Stimulated activated effector memory CD8-positive, alpha-beta T cell treated with anti-CD3 and anti-CD28 coated beads, Interleukin-12 subunit alpha, Interleukin-12 subunit beta, amount 100 ng/mL, for 72 hours (primary cell): ENCODE measurements at regions not wholly inside any gene's neighbourhood (a gene's known extent, or its start where the extent isn't known, plus 50 kb on each side); places are given as distances from the start of the nearest gene placed in this dataset.
"Not testable (repeated sequence)": the region's sequence is repeated elsewhere in the genome, so short reads cannot be mapped to it uniquely, and the experiment has no call there.

Experiments used
- ATAC-seq: fragments of 150-1000 bp; cut with Tn5 transposase; 2 replicates; pipeline ENCODE4 v1.10.0; 2021
- DNase-seq, 2 donors: peaks; one replicate each; pipeline ENCODE4 v3.0.0; 2021 to 2022; ENCODE audit warnings: low spot score in 2 of 2
- H3K27ac Mint-ChIP-seq: one replicate; pipeline ENCODE4 v1.8.0; 2022; ENCODE audit warnings: mild to moderate bottlenecking, mixed read lengths
- H3K36me3 Mint-ChIP-seq: one replicate; pipeline ENCODE4 v1.8.0; 2022; ENCODE audit warnings: mild to moderate bottlenecking, mixed read lengths
- H3K4me1 Mint-ChIP-seq: one replicate; pipeline ENCODE4 v1.8.0; 2022; ENCODE audit warnings: mixed read lengths
- H3K4me3 Mint-ChIP-seq: one replicate; pipeline ENCODE4 v1.8.0; 2022; ENCODE audit warnings: mild to moderate bottlenecking, mixed read lengths
- H3K9me3 Mint-ChIP-seq: one replicate; pipeline ENCODE4 v1.8.0; 2022; ENCODE audit warnings: mixed read lengths

DNA sequence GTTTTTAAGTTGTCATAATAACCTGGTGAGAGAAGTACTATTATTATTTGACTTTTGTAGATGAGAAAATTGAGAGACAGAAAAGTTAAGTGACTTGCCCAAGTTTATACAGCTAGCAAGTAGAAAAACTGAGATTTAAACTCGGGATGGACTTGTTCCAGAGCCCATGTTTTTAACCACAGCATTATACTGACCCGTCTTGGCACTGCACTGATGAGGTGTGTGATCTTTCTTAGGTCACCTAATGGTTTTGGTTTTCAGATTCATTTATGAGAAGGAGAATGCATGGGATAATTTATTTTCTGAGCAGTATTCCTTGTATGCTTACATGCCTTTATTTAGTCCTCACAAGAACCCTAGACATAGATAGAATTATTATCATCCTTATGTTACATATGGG lies 201.8 kb upstream of the CDKN2B start:
- Mint-ChIP-seq H3K4me3 (no peak overlapping the region), H3K9me3 (no peaks in the 10 kb centered on the region), H3K27ac (no peak overlapping the region), H3K36me3 (no peaks in the 10 kb centered on the region), H3K4me1 (peaks cover 23% of the 10 kb centered on the region)
- ATAC-seq = no peak
- no peak for DNase-seq

DNA sequence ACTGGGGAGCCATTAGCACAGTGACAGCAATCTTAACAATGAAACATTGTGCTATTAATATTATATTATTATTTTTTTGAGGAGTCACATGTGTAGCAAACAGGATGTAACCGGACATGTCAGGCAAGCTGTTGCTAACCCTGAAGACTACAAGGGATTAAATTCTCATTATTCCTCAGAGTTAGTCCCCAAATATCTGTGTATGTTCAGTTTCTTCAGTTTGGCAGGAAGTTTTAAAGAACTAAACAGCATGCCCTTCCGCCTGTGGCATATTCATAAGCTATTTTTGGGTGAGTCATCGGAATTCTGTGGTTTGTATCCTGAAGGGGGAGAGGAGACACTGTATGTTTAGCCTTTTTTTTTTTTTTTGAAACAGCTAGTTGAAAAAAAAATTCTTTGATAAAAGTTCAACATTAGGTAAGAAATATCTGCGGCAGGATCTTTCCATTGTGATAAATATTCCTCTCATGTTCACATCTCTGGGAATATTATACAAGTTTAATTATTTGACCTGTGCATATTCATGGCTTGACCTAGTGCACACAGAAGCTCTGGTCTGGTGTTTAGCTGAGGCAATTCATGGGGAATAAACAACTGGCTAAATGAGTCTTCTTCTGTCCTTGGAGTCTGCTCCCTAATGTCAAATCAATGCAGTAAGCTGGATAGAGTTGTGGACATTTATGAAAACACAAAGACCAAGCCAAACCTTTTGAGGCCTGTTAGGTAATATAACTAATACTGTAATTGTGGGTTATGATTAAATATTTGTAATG lies 202.7 kb upstream of the CDKN2B start:
- H3K9me3 Mint-ChIP-seq = no peaks in the 10 kb centered on the region
- no peak for ATAC-seq
- H3K4me3 Mint-ChIP-seq = no peak overlapping the region
- no peak overlapping the region for H3K27ac Mint-ChIP-seq
- H3K36me3 Mint-ChIP-seq = no peaks in the 10 kb centered on the region
- H3K4me1 Mint-ChIP-seq = peaks cover 23% of the 10 kb centered on the region
- no peak for DNase-seq

DNA sequence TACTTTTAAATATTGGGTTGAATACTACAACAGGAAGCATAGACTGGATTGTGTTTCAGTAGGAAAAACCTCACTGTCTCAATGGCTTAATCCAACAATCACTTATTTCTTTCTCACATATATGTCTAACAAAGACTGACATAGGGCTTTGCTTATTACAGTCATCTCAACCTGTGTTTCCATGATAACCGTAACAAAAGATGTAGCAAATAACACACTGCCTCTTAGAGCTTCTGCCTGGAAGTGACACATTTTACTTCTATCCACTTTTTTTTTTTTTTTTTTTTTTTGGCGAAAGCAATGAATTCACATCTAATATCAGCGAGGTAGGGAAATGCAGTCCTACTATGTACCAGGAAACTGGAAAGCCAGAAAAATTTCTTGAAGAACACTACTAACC lies 204.9 kb upstream of the CDKN2B start:
- DNase-seq (no peak), ATAC-seq (no peak)
- Mint-ChIP-seq H3K36me3 (no peaks in the 10 kb centered on the region), H3K4me1 (peaks cover 15% of the 10 kb centered on the region), H3K9me3 (no peaks in the 10 kb centered on the region), H3K4me3 (no peak overlapping the region), H3K27ac (no peak overlapping the region)

GRCh38 chr9:22214497-22215031 lies 205.5 kb upstream of the CDKN2B start:
- no peak overlapping the region for H3K27ac Mint-ChIP-seq
- ATAC-seq (peak; percentile 82), DNase-seq (no peak)
- no peak overlapping the region for H3K4me3 Mint-ChIP-seq
- peaks cover 11% of the 10 kb centered on the region for H3K4me1 Mint-ChIP-seq
- H3K36me3 Mint-ChIP-seq = no peaks in the 10 kb centered on the region
- no peaks in the 10 kb centered on the region for H3K9me3 Mint-ChIP-seq

DNA sequence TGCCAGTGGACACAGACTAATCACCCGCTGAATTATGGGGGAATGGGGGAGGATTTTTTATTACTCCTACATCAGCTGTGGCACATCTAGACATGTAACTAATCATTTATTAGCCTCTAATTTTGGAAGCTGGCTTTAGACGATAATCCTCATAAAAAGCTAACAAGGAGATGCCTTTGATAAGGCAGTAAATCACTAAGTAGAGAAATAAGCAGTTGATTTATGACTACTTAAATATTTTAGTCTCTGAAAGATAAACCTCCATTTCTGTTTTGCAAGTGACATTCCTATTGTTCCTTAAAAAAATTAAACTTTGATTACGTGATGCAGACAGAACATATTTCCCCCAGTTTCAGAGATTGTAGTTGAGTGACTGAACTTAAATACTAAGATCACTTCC lies 206.4 kb upstream of the CDKN2B start:
- Mint-ChIP-seq H3K36me3 (no peaks in the 10 kb centered on the region), H3K4me3 (no peak overlapping the region), H3K9me3 (no peaks in the 10 kb centered on the region), H3K4me1 (peaks cover 11% of the 10 kb centered on the region), H3K27ac (no peak overlapping the region)
- ATAC-seq = no peak
- no peak for DNase-seq

- DNase-seq (no peak), ATAC-seq (no peak)
- H3K27ac Mint-ChIP-seq = no peak overlapping the region
- H3K4me1 Mint-ChIP-seq = peaks cover 11% of the 10 kb centered on the region
- H3K9me3 Mint-ChIP-seq = no peaks in the 10 kb centered on the region
- H3K36me3 Mint-ChIP-seq = no peaks in the 10 kb centered on the region
- no peak overlapping the region for H3K4me3 Mint-ChIP-seq
Measured at GRCh38 chr9:22216730-22217172, 207.6 kb upstream of the CDKN2B start.

DNA sequence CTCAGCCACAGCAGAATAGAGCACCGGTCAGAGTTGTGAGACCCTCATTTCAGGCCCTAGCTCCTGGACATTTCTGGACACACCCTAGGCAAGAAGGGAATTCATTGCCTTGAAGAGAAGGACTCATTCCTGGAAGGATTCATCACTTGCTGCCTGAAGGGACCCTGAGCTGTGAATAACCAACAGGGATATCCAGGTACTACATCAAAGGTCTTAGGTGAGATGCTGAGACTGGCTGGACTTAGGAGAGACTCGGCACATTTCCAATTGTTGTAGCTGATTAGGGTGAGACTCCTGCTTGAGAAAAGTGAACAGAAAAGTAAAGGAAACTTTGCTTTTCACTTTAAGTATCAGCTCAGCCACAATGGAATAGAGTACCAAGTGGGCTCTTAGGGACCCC lies 208.1 kb upstream of the CDKN2B start:
- H3K4me3 Mint-ChIP-seq = no peak overlapping the region
- H3K36me3 Mint-ChIP-seq = no peaks in the 10 kb centered on the region
- H3K4me1 Mint-ChIP-seq = peaks cover 11% of the 10 kb centered on the region
- DNase-seq = no peak
- no peaks in the 10 kb centered on the region for H3K9me3 Mint-ChIP-seq
- no peak overlapping the region for H3K27ac Mint-ChIP-seq
- no peak for ATAC-seq

DNA sequence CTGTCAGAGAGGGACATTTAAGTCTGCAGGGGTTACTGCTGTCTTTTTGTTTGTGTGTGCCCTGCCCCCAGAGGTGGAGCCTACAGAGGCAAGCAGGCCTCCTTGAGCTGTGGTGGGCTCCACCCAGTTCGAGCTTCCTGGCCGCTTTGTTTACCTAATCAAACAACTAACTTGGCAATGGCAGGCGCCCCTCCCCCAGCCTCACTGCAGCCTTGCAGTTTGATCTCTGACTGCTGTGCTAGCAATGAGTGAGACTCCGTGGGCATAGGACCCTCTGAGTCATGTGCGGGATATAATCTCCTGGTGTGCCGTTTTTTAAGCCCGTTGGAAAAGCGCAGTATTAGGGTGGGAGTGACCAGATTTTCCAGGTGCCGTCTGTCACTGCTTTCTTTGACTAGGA lies 216.8 kb upstream of the CDKN2B start:
- ATAC-seq, H3K4me3 Mint-ChIP-seq, DNase-seq, H3K27ac Mint-ChIP-seq, H3K9me3 Mint-ChIP-seq, H3K4me1 Mint-ChIP-seq, H3K36me3 Mint-ChIP-seq: not testable (repeated sequence)

DNA sequence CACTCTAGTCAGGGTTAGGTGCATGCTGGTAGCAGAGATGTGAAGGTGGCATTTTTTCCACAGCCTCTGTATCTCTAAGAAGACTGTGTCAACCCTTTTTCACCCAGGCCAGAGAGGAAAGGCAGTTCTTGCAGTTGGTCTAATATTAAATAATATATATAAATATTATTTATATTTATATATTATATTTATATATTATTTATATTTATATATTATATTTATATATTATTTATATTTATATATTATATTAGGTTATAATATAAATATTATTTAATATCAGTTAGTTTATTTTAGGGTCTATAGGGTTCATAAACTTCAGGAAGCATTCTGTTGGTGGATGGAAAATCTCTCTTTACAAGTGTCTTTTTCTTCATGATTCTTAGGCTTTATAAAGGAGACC lies 218.6 kb upstream of the DMRTA1 start:
- Mint-ChIP-seq H3K9me3 (peaks cover 9% of the 10 kb centered on the region), H3K27ac (no peak overlapping the region), H3K4me3 (no peak overlapping the region), H3K4me1 (no peaks in the 10 kb centered on the region), H3K36me3 (no peaks in the 10 kb centered on the region)
- DNase-seq (no peak), ATAC-seq (no peak)

GRCh38 chr9:22228542-22228941 lies 218.1 kb upstream of the DMRTA1 start:
- no peaks in the 10 kb centered on the region for H3K36me3 Mint-ChIP-seq
- ATAC-seq = no peak
- H3K4me3 Mint-ChIP-seq = no peak overlapping the region
- H3K4me1 Mint-ChIP-seq = no peaks in the 10 kb centered on the region
- H3K27ac Mint-ChIP-seq = no peak overlapping the region
- no peak for DNase-seq
- peaks cover 9% of the 10 kb centered on the region for H3K9me3 Mint-ChIP-seq

DNA sequence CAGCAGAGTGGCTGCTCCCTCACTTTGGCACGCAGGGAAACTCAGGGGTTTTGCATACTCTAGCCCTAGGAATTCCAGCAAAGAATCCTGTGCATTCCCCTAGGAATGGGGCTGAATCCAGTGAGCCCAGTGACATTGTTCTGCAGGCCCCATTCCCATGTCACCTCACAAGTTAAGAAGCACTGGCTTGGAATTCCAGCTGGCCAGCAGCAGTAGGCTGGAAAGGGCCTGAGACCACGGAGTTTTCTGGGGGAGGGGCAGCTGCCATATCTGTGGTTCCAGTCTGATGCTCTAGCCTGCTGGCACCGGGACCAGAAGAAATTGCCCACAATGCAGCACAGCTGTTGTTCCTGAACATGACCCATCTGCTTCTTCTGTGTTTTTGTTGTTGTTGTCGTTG lies 217.6 kb upstream of the DMRTA1 start:
- Mint-ChIP-seq H3K27ac (no peak overlapping the region), H3K4me3 (no peak overlapping the region), H3K36me3 (no peaks in the 10 kb centered on the region), H3K9me3 (peaks cover 9% of the 10 kb centered on the region), H3K4me1 (no peaks in the 10 kb centered on the region)
- ATAC-seq (no peak), DNase-seq (no peak)

GRCh38 chr9:22231309-22231708 lies 215.3 kb upstream of the DMRTA1 start:
- H3K4me1 Mint-ChIP-seq, H3K36me3 Mint-ChIP-seq, H3K9me3 Mint-ChIP-seq, ATAC-seq, H3K27ac Mint-ChIP-seq, H3K4me3 Mint-ChIP-seq, DNase-seq: not testable (repeated sequence)

GRCh38 chr9:22232971-22233370 lies 213.7 kb upstream of the DMRTA1 start:
- H3K4me1 Mint-ChIP-seq = no peaks in the 10 kb centered on the region
- H3K4me3 Mint-ChIP-seq = no peak overlapping the region
- no peak for ATAC-seq
- H3K27ac Mint-ChIP-seq = no peak overlapping the region
- no peaks in the 10 kb centered on the region for H3K36me3 Mint-ChIP-seq
- DNase-seq = no peak
- peaks cover 6% of the 10 kb centered on the region for H3K9me3 Mint-ChIP-seq

DNA sequence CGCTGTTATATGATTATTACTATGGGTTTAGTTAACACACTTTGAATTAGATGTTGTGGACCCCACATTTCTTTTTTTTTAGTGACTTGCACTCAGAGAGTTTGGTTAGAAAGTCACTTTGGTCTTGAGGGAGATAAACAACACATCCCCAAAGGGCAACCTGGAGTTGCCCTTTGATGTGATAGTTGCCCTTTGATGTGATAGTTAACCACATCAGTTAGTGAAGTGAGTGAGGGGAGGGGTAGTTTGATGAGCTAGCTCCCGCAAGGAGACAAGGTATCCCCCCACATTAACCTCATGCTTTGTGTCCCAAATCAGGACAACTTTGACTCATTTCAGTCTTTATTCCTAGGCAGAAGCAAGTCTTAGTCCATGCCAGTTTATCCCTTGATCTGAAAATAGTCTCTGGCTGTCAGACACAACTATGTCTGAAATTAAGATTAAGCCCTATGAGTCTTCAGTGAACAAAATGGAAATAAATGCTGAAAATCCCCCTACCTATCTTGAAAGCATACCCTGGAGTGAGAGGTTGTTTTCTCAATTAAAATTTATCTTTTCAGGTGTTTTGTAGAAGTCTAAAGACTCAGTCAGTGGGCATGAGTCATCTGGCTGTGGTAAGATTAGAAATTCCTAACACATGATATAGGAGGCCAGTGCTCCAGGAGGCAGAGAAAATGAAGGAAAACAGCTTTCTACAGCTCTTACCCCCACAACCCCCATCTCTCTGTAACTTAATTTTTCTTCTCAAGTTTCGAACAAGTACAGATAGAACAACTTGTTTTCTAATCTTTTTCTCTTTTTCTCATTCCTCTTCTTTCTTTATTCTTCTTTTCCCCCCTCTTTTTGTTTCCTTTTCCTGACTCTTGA lies 208.9 kb upstream of the DMRTA1 start:
- ATAC-seq (no peak), DNase-seq (no peak)
- no peaks in the 10 kb centered on the region for H3K9me3 Mint-ChIP-seq
- H3K4me3 Mint-ChIP-seq = no peak overlapping the region
- H3K27ac Mint-ChIP-seq = no peak overlapping the region
- peaks cover 18% of the 10 kb centered on the region for H3K4me1 Mint-ChIP-seq
- no peaks in the 10 kb centered on the region for H3K36me3 Mint-ChIP-seq

GRCh38 chr9:22238809-22239684 lies 207.6 kb upstream of the DMRTA1 start:
- no peak overlapping the region for H3K27ac Mint-ChIP-seq
- ATAC-seq (no peak), DNase-seq (no peak)
- no peaks in the 10 kb centered on the region for H3K36me3 Mint-ChIP-seq
- H3K4me1 Mint-ChIP-seq = peaks cover 18% of the 10 kb centered on the region
- H3K4me3 Mint-ChIP-seq = no peak overlapping the region
- H3K9me3 Mint-ChIP-seq = no peaks in the 10 kb centered on the region
